Tibial nerve (tissue), 4 donors: ENCODE measurements at regions not wholly inside any gene's neighbourhood (a gene's known extent, or its start where the extent isn't known, plus 50 kb on each side); places are given as distances from the start of the nearest gene placed in this dataset.

ENCODE experiments used
- EP300 ChIP-seq, 2 donors: sonication (generic); formaldehyde crosslinking; IDR thresholded peaks; one replicate each; pipeline ENCODE4 v1.6.1; 2017; ENCODE audit warnings: antibody characterized with exemption in 2 of 2, mild to moderate bottlenecking in 1 of 2
- POLR2A ChIP-seq, 2 donors: fragments of 450-650 bp; IDR thresholded peaks; one replicate each; pipeline ENCODE4 v1.6.1; 2017; ENCODE audit warnings: antibody characterized with exemption in 2 of 2, mild to moderate bottlenecking in 2 of 2, moderate library complexity in 2 of 2
- TF ChIP-seq, protein P1 (sequence below), 5 experiments: fragments of 200-600 bp in 3 of 5; fragments of 450-650 bp in 2 of 5; sonication (generic) in 3 of 5; IDR thresholded peaks; one replicate each; pipeline ENCODE4 v1.5.1; 2016 to 2019; ENCODE audit warnings: antibody characterized with exemption in 5 of 5, mild to moderate bottlenecking in 3 of 5, moderate library complexity in 2 of 5

DNA sequence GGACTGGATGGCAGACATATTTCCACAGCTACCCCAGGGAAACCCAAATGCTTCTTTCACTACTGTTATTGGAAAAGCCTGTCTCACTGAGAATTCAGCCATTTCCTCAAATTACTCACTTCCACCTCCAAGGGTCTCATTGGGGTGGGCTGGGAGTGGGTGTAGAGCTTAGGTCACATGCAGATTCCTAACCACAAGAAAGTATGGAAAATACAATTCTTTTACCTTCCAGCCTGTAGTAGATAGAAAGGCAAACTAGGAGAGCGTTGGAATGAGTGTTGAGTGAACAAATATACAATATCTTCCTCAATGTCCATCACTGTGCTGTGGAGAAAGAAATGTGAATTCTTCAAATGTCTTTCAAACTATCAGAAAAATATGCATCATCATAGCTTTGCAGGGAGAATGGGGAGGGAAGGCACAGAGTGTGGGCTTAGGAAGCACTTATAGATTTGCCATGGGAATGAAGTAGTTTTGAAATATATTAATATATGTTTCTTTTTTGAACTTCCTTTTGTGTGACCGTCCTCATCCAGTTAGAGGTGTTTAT, 245.3 kb upstream of the JADE1 start:
- TF ChIP-seq, protein P1, sequence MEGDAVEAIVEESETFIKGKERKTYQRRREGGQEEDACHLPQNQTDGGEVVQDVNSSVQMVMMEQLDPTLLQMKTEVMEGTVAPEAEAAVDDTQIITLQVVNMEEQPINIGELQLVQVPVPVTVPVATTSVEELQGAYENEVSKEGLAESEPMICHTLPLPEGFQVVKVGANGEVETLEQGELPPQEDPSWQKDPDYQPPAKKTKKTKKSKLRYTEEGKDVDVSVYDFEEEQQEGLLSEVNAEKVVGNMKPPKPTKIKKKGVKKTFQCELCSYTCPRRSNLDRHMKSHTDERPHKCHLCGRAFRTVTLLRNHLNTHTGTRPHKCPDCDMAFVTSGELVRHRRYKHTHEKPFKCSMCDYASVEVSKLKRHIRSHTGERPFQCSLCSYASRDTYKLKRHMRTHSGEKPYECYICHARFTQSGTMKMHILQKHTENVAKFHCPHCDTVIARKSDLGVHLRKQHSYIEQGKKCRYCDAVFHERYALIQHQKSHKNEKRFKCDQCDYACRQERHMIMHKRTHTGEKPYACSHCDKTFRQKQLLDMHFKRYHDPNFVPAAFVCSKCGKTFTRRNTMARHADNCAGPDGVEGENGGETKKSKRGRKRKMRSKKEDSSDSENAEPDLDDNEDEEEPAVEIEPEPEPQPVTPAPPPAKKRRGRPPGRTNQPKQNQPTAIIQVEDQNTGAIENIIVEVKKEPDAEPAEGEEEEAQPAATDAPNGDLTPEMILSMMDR (IDR thresholded peaks at IDR 0.05) = no peak
- TF ChIP-seq EP300 (IDR thresholded peaks at IDR 0.05) (no peak), POLR2A (IDR thresholded peaks at IDR 0.05) (no peak)
